ENCODE measurements at regions not wholly inside any gene's neighbourhood (a gene's known extent, or its start where the extent isn't known, plus 50 kb on each side); places are given as distances from the start of the nearest gene placed in this dataset.

DNA sequence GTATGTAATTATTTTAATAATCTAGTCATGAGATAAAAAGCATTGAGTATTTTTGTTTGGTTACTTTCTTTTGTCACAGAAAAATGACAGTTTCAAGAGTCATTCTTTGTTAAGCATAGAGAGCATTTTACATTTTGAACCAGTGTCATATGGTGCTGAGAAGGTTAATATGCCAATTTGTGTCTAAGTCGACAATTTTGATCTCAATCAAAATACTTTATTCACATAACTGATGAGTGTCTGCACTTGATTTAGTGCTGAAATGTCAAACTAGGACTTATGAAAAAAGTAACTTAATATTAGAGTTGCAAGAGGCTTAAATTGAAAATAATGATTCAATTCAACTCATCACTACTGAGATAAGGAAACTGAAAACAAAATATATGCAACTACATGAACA is 1804.6 kb upstream of the ACO1 start:
- Histone ChIP-seq H3K79me2 (ENCODE audit: insufficient read depth, low read length) (no peaks in the 10 kb centered on the region), H3K27me3 (ENCODE audit: control insufficient read depth in 1 of 2, insufficient read depth in 2 of 2, low read length in 2 of 2) (no peaks in the 10 kb centered on the region), H3K36me3 (replicated peaks in 1 of 2; ENCODE audit: control insufficient read depth in 1 of 2, insufficient read depth in 2 of 2, low read length in 2 of 2) (no peaks in the 10 kb centered on the region), H3K9ac (ENCODE audit: insufficient read depth, low read depth, low read length) (no peak overlapping the region), H3K9me3 (ENCODE audit: low read length) (no peaks in the 10 kb centered on the region), H3K4me1 (ENCODE audit: insufficient read depth, low read length) (no peaks in the 10 kb centered on the region), H3K4me2 (ENCODE audit: low read depth, low read length) (no peak overlapping the region), H3K27ac (ENCODE audit: extremely low read length, insufficient read depth, low read length) (no peak overlapping the region), H2AFZ (ENCODE audit: low read length) (no peak overlapping the region), H3K4me3 (replicated peaks in 1 of 3; ENCODE audit: insufficient read depth in 1 of 3, low read depth in 2 of 3, low read length in 3 of 3) (no peak overlapping the region), H4K20me1 (ENCODE audit: insufficient read depth, low read length) (no peaks in the 10 kb centered on the region)
- ChIA-PET CTCF (ENCODE audit: low intra/inter-chr PET ratio, low total read pairs) (no interaction called here), POLR2A (no interaction called here)
- DNase-seq (ENCODE audit: low spot score) (no peak), ATAC-seq (no peak), FAIRE-seq (no peak)
- no TSS peak for BruUV-seq (replicated peaks)
- WGBS (ENCODE audit: low lambda C conversion rate), result 0% methylated on average over 1 of the region's 1 CpG
- intact Hi-C loops (cut with micrococcal nuclease; ENCODE audit: unreplicated experiment) (no loop called here), in situ Hi-C loops (cut with HindIII; ENCODE audit: extremely low pct_ligation_motif_present, low pct_unique_long_range_greater_than_20kb) (no loop called here)
- no peak for TF ChIP-seq HDAC2 (CRISPR knock-in tag; IDR thresholded peaks at IDR 0.05)
- no peak for TF ChIP-seq ZFP82 (CRISPR knock-in tag; IDR thresholded peaks at IDR 0.05; ENCODE audit: borderline replicate concordance)
- TF ChIP-seq, protein P1, sequence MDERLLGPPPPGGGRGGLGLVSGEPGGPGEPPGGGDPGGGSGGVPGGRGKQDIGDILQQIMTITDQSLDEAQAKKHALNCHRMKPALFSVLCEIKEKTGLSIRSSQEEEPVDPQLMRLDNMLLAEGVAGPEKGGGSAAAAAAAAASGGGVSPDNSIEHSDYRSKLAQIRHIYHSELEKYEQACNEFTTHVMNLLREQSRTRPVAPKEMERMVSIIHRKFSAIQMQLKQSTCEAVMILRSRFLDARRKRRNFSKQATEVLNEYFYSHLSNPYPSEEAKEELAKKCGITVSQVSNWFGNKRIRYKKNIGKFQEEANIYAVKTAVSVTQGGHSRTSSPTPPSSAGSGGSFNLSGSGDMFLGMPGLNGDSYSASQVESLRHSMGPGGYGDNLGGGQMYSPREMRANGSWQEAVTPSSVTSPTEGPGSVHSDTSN (CRISPR knock-in tag; IDR thresholded peaks at IDR 0.05), result no peak
- no peak for TF ChIP-seq XBP1 (CRISPR knock-in tag; IDR thresholded peaks at IDR 0.05)
- TF ChIP-seq, protein P2, sequence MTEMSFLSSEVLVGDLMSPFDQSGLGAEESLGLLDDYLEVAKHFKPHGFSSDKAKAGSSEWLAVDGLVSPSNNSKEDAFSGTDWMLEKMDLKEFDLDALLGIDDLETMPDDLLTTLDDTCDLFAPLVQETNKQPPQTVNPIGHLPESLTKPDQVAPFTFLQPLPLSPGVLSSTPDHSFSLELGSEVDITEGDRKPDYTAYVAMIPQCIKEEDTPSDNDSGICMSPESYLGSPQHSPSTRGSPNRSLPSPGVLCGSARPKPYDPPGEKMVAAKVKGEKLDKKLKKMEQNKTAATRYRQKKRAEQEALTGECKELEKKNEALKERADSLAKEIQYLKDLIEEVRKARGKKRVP (CRISPR knock-in tag; IDR thresholded peaks at IDR 0.05), result no peak
- no peak for TF ChIP-seq NCOR1 (IDR thresholded peaks at IDR 0.05; ENCODE audit: borderline replicate concordance, low read length)
- TF ChIP-seq ZNF598 (CRISPR knock-in tag; IDR thresholded peaks at IDR 0.05; ENCODE audit: borderline replicate concordance), result no peak
- no peak for TF ChIP-seq ZNF709 (CRISPR knock-in tag; IDR thresholded peaks at IDR 0.05)
- no peak for TF ChIP-seq KDM2A (CRISPR knock-in tag; IDR thresholded peaks at IDR 0.05; ENCODE audit: borderline replicate concordance, low read depth)
